Choroid plexus epithelial cell (primary cell): ENCODE measurements at regions not wholly inside any gene's neighbourhood (a gene's known extent, or its start where the extent isn't known, plus 50 kb on each side); places are given as distances from the start of the nearest gene placed in this dataset.

ENCODE experiments used
- DNase-seq: peaks from one replicate; pipeline ENCODE4 v3.0.0-alpha.2; 2010; ENCODE audit warnings: low read depth
- H3K4me3 ChIP-seq: 2 replicates; pipeline ENCODE4 v1.5.1; 2011; ENCODE audit warnings: low read depth, mild to moderate bottlenecking, control low read depth, low read length, moderate library complexity
- TF ChIP-seq, protein P1 (sequence below): conservative IDR thresholded peaks from 2 replicates; pipeline ENCODE4 v1.5.1; 2011; ENCODE audit warnings: low read depth, mild to moderate bottlenecking, control low read depth, inconsistent platforms, low read length, moderate library complexity

DNA sequence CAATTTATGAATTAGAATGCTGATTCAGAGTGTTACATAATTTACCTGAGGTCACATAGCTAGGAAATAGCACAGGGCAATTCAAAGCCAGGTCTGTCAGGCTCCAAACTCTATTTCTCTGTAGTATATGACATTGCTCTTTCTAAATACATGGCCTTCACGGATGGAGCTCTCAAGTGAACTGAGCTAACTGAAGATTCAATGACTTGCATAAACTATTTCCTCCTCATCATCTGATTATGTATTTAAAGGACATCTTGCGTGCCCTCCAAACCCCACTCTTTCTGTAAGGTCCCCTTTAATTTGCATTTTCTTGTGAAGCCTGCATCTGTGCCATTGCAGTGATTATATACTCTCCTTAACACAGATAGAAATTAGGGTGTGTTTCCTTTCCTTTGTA is 537.4 kb upstream of the VRK2 start:
- H3K4me3 ChIP-seq: no peak overlapping the region
- TF ChIP-seq, protein P1, sequence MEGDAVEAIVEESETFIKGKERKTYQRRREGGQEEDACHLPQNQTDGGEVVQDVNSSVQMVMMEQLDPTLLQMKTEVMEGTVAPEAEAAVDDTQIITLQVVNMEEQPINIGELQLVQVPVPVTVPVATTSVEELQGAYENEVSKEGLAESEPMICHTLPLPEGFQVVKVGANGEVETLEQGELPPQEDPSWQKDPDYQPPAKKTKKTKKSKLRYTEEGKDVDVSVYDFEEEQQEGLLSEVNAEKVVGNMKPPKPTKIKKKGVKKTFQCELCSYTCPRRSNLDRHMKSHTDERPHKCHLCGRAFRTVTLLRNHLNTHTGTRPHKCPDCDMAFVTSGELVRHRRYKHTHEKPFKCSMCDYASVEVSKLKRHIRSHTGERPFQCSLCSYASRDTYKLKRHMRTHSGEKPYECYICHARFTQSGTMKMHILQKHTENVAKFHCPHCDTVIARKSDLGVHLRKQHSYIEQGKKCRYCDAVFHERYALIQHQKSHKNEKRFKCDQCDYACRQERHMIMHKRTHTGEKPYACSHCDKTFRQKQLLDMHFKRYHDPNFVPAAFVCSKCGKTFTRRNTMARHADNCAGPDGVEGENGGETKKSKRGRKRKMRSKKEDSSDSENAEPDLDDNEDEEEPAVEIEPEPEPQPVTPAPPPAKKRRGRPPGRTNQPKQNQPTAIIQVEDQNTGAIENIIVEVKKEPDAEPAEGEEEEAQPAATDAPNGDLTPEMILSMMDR: no peak
- no peak for DNase-seq

DNA sequence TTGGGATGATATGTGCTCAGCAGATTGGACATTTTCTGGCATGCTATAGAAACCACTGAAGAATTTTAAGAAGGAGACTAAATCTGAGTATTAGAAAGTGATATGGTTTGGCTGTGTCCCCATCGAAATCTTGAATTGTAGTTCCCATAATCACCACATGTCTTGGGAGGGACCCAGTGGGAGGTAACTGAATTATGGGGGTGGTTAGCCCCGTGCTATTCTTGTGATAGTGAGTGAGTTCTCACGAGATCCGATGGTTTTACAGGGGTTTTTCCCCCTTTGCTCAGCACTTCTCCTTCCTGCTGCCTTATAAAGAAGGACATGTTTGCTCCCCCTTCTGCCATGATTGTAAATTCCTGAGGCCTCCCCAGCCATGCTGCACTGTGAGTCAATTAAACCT is 535.9 kb upstream of the VRK2 start:
- no peak for DNase-seq
- H3K4me3 ChIP-seq: no peak overlapping the region
- TF ChIP-seq, protein P1: peak; percentile 11

DNA sequence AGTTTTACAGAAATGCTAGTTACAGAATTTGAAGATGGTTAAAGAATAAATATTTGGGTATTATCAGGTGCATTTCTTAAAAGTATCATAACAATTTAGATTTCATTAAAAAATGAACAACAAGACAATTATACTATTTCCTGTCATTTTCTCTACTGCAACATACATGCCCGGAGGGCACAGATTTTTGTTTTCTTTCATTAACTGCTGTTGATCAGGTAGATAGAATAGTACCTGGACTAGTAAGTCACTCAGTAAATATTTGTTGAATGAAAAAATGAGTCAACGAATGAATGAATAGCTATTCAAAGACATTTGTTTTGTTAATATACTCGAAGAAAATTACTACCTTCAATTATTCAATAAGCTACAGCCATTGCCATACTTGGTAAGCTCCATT is 531.2 kb upstream of the VRK2 start:
- TF ChIP-seq, protein P1: no peak
- H3K4me3 ChIP-seq: no peak overlapping the region
- no peak for DNase-seq

DNA sequence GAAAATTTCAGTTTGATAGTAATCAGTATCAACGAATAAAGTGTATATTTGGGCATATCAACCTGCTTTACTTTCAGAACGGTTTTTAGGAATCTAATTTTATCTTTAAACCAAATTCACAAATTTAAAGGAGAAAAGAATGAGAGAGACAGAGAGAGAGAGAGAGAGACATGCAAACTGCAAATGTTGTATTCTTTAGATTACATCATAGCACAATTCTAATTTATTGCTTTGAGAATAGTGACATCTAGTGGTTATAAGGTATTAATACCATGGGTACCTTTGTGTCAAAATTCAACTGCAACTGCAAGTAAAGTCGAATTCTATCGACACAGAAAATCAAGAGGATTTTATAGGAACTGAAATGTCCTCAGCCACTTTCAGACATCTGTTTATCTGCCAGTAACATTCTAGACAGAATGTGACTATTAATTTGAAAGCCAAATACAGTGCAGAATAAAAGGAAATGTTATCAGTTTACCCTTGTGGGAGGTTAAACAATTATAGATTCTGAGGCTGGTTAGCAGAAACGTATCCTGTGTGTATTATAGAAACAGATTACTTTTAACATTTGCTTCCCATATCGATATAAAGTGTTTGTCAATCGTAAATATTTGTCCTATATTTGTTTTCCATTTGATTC is 529.8 kb upstream of the VRK2 start:
- TF ChIP-seq, protein P1: peak; percentile 47
- no peak overlapping the region for H3K4me3 ChIP-seq
- peak; percentile 69 for DNase-seq

DNA sequence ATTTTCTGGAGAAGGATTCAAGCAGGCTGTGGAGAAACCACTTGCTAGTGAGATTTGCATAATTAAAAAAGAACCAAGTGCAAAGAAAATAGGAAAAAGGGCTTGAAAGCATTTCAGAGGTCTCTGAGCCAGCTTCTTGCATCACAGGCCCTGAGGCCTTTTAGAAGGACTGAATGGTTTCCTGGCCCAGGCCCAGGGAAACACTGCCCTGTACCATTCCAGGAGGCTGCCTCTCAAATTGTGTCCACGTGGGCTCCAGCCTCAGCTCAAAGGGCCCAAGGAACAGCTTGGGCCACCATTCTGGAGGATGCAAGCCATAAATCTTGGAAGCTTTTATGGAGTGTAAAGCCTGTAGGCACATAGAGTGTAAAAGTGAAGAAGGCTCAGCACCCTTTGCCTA is 523.3 kb upstream of the VRK2 start:
- no peak overlapping the region for H3K4me3 ChIP-seq
- DNase-seq: no peak
- TF ChIP-seq, protein P1: no peak

DNA sequence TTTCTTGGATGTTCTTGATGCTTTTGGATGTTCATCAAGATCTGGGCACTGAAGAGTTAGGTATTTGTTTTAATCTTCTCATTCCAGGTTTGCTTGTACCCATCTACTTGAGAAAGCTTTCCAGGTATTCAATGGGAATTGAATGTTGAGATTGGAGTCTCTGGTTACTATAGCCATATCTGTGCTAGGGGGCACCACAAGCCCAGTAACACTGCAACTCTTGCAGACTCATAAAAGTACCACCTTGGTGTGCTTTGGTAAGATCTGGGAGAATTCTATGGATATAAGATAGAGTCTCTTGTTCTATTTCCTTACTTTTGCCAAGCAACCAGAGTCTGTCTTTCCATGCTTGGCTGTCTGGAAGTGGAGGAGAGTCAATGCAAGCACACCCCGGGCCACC is 518.9 kb upstream of the VRK2 start:
- TF ChIP-seq, protein P1: no peak
- DNase-seq: no peak
- no peak overlapping the region for H3K4me3 ChIP-seq

DNA sequence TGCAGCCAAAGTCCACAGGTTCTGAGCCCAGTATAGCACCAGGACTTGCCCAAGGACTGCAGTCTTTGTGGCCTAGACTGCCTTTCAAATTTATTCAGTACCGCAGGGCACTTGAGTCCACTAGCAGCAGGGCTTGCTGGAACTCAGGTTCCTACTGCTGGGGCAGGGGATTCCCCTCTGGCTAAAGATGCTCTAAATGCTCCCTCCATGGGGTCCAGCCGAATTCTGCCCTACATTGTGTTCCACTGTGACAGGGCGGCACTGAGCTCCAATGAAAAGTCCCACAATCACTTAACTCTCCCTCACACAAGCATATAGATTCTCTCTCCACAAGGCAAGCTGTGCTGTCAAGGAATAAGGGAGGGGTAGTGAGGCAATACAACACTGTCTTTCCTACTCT is 518.1 kb upstream of the VRK2 start:
- no peak for DNase-seq
- TF ChIP-seq, protein P1: no peak
- no peak overlapping the region for H3K4me3 ChIP-seq
